Ovary (tissue), 3 donors: ENCODE measurements at regions not wholly inside any gene's neighbourhood (a gene's known extent, or its start where the extent isn't known, plus 50 kb on each side); places are given as distances from the start of the nearest gene placed in this dataset.

Experiments used
- CTCF ChIP-seq, 3 donors: fragments of 450-650 bp in 2 of 3; fragments of 200-600 bp in 1 of 3; IDR thresholded peaks; one replicate each; pipeline versions ENCODE4 v1.5.1 to v1.8.0; 2016 to 2022; ENCODE audit warnings: antibody characterized with exemption in 3 of 3, mild to moderate bottlenecking in 1 of 3
- EP300 ChIP-seq: sonication (generic); formaldehyde crosslinking; IDR thresholded peaks from one replicate; pipeline ENCODE4 v1.6.1; 2017; ENCODE audit warnings: antibody characterized with exemption
- POLR2A ChIP-seq: fragments of 450-650 bp; IDR thresholded peaks from one replicate; pipeline ENCODE4 v1.6.1; 2017; ENCODE audit warnings: antibody characterized with exemption, mild to moderate bottlenecking, moderate library complexity
- donor health status: DM: no; HTN: no; CAD: no.

GRCh38 chr7:76149847-76150691 lies 51.6 kb upstream of the SRRM3 start:
- no peak for TF ChIP-seq POLR2A
- TF ChIP-seq CTCF (IDR thresholded peaks at IDR 0.05): no peak
- TF ChIP-seq EP300: no peak
